Right renal cortex interstitium (tissue), 3 donors: ENCODE measurements at regions not wholly inside any gene's neighbourhood (a gene's known extent, or its start where the extent isn't known, plus 50 kb on each side); places are given as distances from the start of the nearest gene placed in this dataset.

Experiments
- DNase-seq, 3 donors: peaks; one replicate each; pipeline ENCODE4 v3.0.0-alpha.2; 2013; ENCODE audit warnings: low read depth in 3 of 3, low spot score in 2 of 3

- no peak for DNase-seq
Observed at GRCh38 chr13:22693691-22694090, 487.1 kb upstream of the SGCG start.

DNA sequence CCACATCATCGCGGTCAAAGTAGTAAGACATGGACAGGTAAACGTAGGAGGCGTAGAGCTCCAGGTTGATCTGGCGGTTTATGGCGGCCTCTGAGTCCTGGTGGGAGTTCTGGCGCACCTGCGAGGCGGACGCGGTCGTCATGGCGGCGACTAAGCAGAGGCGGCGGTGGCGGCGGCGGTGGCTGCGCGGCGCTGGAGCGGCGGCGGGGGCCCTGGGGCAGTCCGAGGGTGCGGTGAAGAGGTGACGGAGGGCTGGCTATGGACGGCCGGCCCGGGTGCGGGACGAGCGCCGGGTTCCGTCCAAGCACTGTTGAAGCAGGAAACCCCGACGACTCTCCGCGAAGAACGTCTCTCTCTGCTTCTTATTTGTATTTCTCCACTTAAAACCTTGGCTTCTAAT lies 484.3 kb upstream of the SGCG start:
- DNase-seq = no peak

GRCh38 chr13:22698467-22698866 lies 482.3 kb upstream of the SGCG start:
- no peak for DNase-seq

DNA sequence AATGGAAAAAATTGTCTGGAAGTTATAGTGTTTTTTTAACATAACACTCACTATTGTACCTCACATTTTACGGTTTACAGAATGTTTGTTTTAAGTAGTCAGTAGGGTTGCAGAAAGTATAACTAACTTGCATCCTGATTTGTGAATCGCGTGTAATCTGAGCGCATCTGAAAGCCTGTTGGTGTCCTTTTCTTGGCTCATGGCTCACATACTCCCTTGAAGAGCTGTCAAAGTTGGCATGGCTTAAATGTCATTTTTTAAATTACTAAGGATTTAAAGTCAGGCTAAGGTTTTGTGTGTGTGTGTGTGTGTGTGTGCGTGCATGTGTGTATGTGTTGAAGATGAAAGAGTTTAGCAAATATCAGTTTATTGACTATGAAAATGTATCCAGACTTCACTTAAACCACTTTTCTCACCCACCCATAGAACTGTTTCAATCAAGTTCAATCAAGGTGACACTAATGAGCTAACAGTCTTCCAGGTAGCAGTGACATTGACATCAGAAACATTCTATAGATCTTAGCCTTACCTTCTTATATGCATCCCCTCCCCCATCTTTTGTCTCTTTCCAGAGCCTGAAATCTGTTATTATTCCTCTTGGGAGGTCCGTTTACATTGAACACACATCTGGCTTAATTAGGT lies 480.4 kb upstream of the SGCG start:
- no peak for DNase-seq

DNA sequence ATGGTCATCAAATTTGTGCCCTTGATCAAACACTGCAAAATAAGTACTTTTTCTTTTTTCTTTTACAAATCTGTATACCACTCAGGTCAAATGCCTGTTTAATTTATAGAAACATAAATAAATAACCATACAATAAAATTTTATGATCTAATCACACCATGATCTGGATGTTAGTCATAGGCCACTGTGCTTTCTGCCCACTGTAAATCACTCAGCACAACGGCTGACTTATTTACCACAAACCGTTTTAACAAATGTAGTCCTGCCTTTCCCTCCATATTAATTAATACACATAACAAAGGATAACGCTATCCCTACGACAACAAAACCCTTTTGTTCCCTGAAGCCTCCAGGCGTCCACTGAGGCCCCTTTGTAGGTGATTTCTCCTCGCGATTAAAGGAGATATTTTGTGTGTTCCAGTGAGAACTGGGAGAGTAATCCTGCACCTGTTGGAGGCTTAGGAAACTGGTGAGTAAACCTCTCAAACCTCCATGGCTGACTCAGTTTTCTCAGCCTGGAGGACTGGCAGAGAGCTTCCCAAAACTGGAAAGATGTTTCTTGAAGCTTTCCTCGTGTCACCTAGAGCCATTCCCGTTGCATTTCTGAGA lies 477.1 kb upstream of the SGCG start:
- no peak for DNase-seq

- no peak for DNase-seq
Observed at GRCh38 chr13:22707946-22708345, 472.8 kb upstream of the SGCG start.

DNA sequence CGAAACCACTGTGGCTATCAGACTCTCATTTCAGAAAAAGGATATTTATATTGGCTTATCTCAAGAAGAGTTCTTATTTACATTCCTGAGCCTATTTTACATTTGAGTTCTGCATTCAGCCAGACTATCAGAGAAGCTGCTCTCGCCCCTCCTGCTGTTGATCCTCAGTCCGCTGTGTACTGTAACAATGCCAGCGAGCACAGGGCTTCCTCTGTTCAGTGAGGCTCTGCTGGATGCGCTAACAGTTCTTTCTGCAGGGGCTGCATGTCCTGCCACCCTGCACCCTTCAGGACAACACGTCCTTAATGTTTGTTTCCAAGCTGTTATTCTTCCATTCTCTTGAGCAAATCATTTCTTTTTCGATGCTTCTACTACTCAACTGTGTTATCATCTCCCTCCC lies 463.7 kb upstream of the SGCG start:
- no peak for DNase-seq

- no peak for DNase-seq
Observed at GRCh38 chr13:22726726-22727125, 454.1 kb upstream of the SGCG start.

DNA sequence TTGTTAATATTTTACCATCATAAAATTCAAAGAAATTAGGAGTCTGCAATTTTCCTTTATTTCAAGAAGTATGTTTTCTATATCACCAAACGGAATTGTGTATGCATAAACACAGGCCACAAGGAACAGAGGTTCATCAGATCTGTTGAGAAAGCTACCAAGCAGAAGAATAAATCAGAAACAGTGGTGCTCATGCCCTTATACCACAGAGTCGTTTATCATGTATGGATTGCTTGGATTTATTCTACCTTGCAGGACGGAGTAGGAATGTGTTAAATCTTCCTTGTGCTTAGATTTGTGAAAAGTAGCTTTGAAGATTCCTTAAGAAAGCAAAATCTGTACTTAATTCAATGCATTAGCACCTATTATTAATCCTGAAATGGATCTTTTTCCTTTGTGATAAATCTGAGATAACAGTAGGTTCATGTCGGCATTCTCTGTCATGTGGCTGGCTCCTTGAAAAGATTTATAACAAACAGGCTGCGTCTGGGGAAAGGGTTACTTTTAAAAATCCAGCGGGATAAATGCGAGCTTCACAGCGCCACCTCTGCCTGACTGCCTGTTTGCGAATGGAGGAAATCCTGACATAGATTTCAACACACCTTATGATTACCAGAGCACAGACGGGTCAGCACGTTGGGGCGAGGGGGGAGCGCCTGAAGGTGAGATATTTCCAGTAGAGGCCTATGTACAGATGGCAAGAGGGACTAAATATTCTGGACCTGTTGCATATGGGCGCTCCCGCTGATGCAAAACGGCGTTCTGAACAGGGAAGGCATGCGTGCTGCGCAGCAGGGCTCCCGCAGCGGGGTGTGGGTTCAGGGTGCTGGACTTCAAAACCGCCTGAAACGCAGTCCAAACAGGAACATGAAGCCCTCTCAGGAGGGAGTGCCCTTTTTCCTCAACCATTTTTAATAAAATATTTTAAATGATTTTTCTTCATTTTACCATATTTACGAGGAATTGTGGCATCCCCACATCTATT lies 445.5 kb upstream of the SGCG start:
- no peak for DNase-seq

DNA sequence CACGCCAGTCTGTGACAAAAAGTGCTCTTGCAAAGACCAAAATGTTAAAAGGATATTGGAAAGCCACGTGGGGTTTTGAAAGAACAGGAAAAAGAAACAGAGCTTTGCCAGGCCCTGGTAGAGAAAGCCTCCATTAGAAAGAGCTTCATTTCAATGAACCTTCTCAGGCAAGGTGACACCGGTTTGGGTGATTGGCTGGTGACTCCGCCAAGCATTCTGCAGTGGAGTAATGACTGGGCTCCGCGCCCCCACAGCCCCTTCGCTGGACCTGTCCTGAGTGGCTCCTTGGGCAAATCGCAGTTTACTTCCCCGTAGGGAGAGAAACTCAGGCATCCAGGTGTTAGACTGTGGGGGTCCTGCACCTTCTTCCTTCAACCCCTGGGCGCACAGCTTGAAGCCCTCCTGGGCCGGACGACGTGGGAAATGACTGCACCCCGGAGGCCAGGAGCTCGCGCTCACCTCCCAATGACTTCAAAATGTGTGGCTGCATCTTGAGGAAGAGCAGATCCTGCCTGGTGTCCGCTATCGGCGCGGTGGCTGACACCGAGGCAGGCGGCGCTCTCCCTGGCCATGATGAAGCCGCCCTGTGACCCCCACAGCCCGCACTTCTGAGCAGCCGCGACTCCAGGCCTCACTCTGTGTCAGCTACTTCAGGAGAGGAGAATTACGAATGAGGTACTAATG lies 444.6 kb upstream of the SGCG start:
- no peak for DNase-seq

DNA sequence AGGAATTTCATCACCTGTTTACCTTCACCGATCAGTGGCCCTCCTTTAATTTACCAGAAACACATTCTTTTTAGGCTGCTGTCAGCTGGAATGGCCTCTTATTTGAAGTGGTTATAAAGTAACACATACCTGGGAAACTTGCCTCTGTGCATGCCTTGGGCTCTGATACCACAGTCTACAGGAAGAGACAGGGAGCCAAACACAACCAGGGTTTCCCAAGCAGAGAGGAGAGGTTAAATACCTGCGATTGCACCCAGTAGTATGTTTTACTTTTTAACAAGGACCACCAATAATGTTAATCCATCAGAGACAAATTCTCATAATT lies 444.0 kb upstream of the SGCG start:
- no peak for DNase-seq

GRCh38 chr13:22738357-22738756 lies 442.4 kb upstream of the SGCG start:
- no peak for DNase-seq

- DNase-seq = no peak
Observed at GRCh38 chr13:22740264-22740663, 440.5 kb upstream of the SGCG start.

- no peak for DNase-seq
Observed at GRCh38 chr13:22744688-22745452, 435.9 kb upstream of the SGCG start.

- DNase-seq = no peak
Observed at GRCh38 chr13:22748866-22749577, 431.8 kb upstream of the SGCG start.

GRCh38 chr13:22749626-22750025 lies 431.2 kb upstream of the SGCG start:
- DNase-seq = no peak

DNA sequence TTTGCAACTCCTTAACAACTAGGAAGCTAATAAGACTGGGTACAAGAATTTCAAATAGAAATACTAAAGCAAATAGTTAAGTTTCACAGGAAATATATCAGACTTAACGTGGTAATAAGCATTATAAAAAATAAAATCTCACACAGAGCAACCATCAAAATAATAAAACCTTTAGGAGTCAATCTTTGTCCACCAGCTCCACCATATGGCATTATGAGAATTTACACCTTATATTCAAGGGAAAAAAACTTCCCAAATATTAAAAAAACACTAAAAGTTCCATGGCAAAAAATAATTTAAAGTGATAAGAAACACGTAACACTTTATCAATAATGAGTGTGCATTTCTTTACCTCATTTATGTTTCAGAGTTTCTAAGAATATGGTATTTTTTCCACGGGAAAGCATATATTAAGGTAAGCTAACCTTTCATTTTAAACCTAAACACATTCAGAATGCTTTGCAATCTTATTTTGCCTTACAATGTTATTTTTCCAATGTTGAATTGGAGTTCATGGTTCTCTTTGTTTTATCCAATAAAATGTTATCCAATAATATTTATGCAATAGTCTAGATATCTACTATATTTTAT lies 423.2 kb upstream of the SGCG start:
- no peak for DNase-seq

GRCh38 chr13:22758245-22758644 lies 422.5 kb upstream of the SGCG start:
- DNase-seq = no peak

- no peak for DNase-seq
Observed at GRCh38 chr13:22761709-22762108, 419.1 kb upstream of the SGCG start.

- no peak for DNase-seq
Observed at GRCh38 chr13:22765547-22765946, 415.2 kb upstream of the SGCG start.
